RWPE2 (cell line): ENCODE measurements at regions not wholly inside any gene's neighbourhood (a gene's known extent, or its start where the extent isn't known, plus 50 kb on each side); places are given as distances from the start of the nearest gene placed in this dataset.
"Not testable (repeated sequence)": the region's sequence is repeated elsewhere in the genome, so short reads cannot be mapped to it uniquely, and the experiment has no call there.

ENCODE experiments used
- ATAC-seq: fragments of 200-7000 bp; cut with Tn5 transposase; 3 replicates; pipeline ENCODE4 v1.9.1; 2021; ENCODE audit warnings: low read depth
- DNase-seq: peaks from one replicate; pipeline ENCODE4 v3.0.0-alpha.2; 2020; ENCODE audit warnings: low spot score
- H3K27ac ChIP-seq: fragments of 450-650 bp; 2 replicates; pipeline ENCODE4 v1.5.1; 2017; ENCODE audit warnings: mild to moderate bottlenecking; ENCODE audit not compliant: poor library complexity, severe bottlenecking
- H3K27me3 ChIP-seq: fragments of 250-450 bp; sonication (Bioruptor Pico); 2 replicates; pipeline ENCODE4 v1.5.1; 2021; ENCODE audit warnings: mild to moderate bottlenecking, moderate library complexity; ENCODE audit not compliant: insufficient read depth, poor library complexity, severe bottlenecking
- H3K36me3 ChIP-seq: fragments of 250-450 bp; sonication (Bioruptor Pico); 2 replicates; pipeline ENCODE4 v1.5.1; 2020; ENCODE audit warnings: low read depth, mild to moderate bottlenecking, moderate library complexity
- H3K4me1 ChIP-seq: fragments of 250-450 bp; sonication (Bioruptor Pico); 2 replicates; pipeline ENCODE4 v1.5.1; 2021; ENCODE audit warnings: mild to moderate bottlenecking, moderate library complexity; ENCODE audit not compliant: insufficient read depth, poor library complexity, severe bottlenecking
- H3K4me3 ChIP-seq: fragments of 250-450 bp; sonication (Bioruptor Pico); 2 replicates; pipeline ENCODE4 v1.5.1; 2021; ENCODE audit warnings: mild to moderate bottlenecking, moderate library complexity; ENCODE audit not compliant: severe bottlenecking
- H3K9me3 ChIP-seq: fragments of 250-450 bp; sonication (Bioruptor Pico); 2 replicates; pipeline ENCODE4 v1.5.1; 2021; ENCODE audit warnings: mild to moderate bottlenecking, moderate library complexity; ENCODE audit not compliant: severe bottlenecking
- TF ChIP-seq, protein P1 (sequence below): fragments of 450-650 bp; IDR thresholded peaks from one replicate; pipeline ENCODE4 v1.5.1; 2017; ENCODE audit warnings: mild to moderate bottlenecking, moderate library complexity; ENCODE audit not compliant: poor library complexity, severe bottlenecking

DNA sequence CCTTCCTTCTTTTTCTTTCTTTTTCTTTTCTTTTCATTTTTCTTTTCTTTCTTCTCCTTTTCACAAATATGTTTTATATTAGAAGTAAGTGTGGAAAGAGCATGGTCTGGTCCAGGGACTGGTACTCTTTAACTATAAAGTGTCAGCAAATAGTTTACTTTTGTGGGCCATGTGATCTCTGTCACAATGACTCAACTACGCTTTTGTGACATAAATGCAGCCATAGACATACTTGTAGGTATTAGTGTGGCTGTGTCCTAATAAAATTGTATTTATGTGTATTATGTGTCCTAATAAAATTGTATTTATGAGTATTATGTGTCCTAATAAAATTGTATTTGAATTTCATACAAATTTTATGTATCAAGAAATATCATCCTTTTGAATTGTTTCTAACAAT is 749.1 kb upstream of the ARPP21 start:
- no peak for DNase-seq
- TF ChIP-seq, protein P1, sequence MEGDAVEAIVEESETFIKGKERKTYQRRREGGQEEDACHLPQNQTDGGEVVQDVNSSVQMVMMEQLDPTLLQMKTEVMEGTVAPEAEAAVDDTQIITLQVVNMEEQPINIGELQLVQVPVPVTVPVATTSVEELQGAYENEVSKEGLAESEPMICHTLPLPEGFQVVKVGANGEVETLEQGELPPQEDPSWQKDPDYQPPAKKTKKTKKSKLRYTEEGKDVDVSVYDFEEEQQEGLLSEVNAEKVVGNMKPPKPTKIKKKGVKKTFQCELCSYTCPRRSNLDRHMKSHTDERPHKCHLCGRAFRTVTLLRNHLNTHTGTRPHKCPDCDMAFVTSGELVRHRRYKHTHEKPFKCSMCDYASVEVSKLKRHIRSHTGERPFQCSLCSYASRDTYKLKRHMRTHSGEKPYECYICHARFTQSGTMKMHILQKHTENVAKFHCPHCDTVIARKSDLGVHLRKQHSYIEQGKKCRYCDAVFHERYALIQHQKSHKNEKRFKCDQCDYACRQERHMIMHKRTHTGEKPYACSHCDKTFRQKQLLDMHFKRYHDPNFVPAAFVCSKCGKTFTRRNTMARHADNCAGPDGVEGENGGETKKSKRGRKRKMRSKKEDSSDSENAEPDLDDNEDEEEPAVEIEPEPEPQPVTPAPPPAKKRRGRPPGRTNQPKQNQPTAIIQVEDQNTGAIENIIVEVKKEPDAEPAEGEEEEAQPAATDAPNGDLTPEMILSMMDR: no peak
- Histone ChIP-seq H3K4me1 (no peaks in the 10 kb centered on the region), H3K27ac (no peak overlapping the region), H3K4me3 (no peak overlapping the region), H3K9me3 (no peaks in the 10 kb centered on the region), H3K27me3 (no peaks in the 10 kb centered on the region), H3K36me3 (no peaks in the 10 kb centered on the region)
- ATAC-seq: no peak

GRCh38 chr3:34891941-34892340 is 747.4 kb upstream of the ARPP21 start:
- TF ChIP-seq, protein P1: no peak
- H3K27me3 ChIP-seq: no peaks in the 10 kb centered on the region
- no peaks in the 10 kb centered on the region for H3K4me1 ChIP-seq
- DNase-seq (no peak), ATAC-seq (no peak)
- H3K27ac ChIP-seq: no peak overlapping the region
- H3K9me3 ChIP-seq: no peaks in the 10 kb centered on the region
- no peaks in the 10 kb centered on the region for H3K36me3 ChIP-seq
- no peak overlapping the region for H3K4me3 ChIP-seq

DNA sequence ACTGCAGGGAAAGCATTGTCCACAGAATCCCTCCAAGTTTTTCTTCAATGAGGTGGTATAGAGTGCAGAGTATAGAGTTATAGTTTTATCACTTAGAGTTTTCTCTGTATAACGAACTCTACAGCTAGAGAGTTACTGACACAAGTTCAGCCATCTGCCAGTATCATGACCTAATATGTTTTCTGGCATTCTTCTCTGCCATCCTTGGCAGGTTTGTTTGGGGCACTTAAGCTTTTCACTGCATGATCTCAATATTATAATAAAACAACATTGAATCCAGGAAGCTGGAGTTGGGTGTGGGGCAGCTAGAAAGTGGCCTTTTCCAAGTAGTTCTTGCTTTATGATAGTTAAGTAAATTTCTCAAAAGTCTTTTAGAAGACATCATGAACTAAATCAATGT is 743.5 kb upstream of the ARPP21 start:
- no peak overlapping the region for H3K4me3 ChIP-seq
- no peaks in the 10 kb centered on the region for H3K27me3 ChIP-seq
- no peaks in the 10 kb centered on the region for H3K9me3 ChIP-seq
- ATAC-seq (no peak), DNase-seq (no peak)
- H3K27ac ChIP-seq: no peak overlapping the region
- no peaks in the 10 kb centered on the region for H3K36me3 ChIP-seq
- no peaks in the 10 kb centered on the region for H3K4me1 ChIP-seq
- TF ChIP-seq, protein P1: no peak

DNA sequence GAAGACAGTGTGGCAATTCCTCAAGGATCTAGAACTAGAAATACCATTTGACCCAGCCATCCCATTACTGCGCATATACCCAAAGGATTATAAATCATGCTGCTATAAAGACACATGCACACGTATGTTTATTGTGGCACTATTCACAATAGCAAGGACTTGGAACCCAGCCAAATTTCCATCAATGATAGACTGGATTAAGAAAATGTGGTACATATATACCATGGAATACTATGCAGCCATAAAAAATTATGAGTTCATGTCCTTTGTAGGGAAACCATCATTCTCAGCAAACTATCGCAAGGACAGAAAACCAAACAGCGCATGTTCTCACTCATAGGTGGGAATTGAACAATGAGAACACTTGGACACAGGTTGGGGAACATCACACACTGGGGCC is 729.6 kb upstream of the ARPP21 start:
- H3K36me3 ChIP-seq, H3K4me1 ChIP-seq, DNase-seq, ATAC-seq, H3K27ac ChIP-seq, H3K4me3 ChIP-seq, H3K27me3 ChIP-seq, H3K9me3 ChIP-seq: not testable (repeated sequence)

- Histone ChIP-seq H3K9me3 (peaks cover 3% of the 10 kb centered on the region), H3K4me1 (no peaks in the 10 kb centered on the region), H3K36me3 (no peaks in the 10 kb centered on the region), H3K27me3 (no peaks in the 10 kb centered on the region), H3K27ac (no peak overlapping the region), H3K4me3 (no peak overlapping the region)
- ATAC-seq (no peak), DNase-seq (no peak)
- TF ChIP-seq, protein P1: no peak
Measured at GRCh38 chr3:34919025-34919424, 720.3 kb upstream of the ARPP21 start.
